BLaER1 treated with 17β-estradiol and CSF1 and Interleukin-3, amounts not matched to agents 10 nM and 100 nM (cell line): ENCODE measurements at regions not wholly inside any gene's neighbourhood (a gene's known extent, or its start where the extent isn't known, plus 50 kb on each side); places are given as distances from the start of the nearest gene placed in this dataset.

ENCODE experiments used
- H3K27ac ChIP-seq, 11 experiments: shearing (Covaris generic); formaldehyde crosslinking; 2 replicates each; pipeline ENCODE4 v1.8.1; 2022
- H3K27me3 ChIP-seq, 11 experiments: shearing (Covaris generic); formaldehyde crosslinking; 2 replicates each; pipeline ENCODE4 v1.8.1; 2022
- H3K36me3 ChIP-seq, 11 experiments: shearing (Covaris generic); formaldehyde crosslinking; 2 replicates each; pipeline ENCODE4 v1.8.1; 2022
- H3K4me1 ChIP-seq, 10 experiments: shearing (Covaris generic); formaldehyde crosslinking; 2 replicates each; pipeline ENCODE4 v1.8.1; 2022
- H3K4me2 ChIP-seq, 11 experiments: shearing (Covaris generic); formaldehyde crosslinking; 2 replicates each; pipeline ENCODE4 v1.8.1; 2022
- H3K4me3 ChIP-seq, 10 experiments: shearing (Covaris generic); formaldehyde crosslinking; 2 replicates each; pipeline ENCODE4 v1.8.1; 2022
- H3K9ac ChIP-seq, 11 experiments: shearing (Covaris generic); formaldehyde crosslinking; 2 replicates each; pipeline ENCODE4 v1.8.1; 2022
- H3K9me3 ChIP-seq, 11 experiments: shearing (Covaris generic); formaldehyde crosslinking; replicated peaks in 1 of 11; 2 replicates each; pipeline ENCODE4 v1.8.1; 2022
- H4K20me1 ChIP-seq, 11 experiments: shearing (Covaris generic); formaldehyde crosslinking; 2 replicates each; pipeline ENCODE4 v1.8.1; 2022
- Cebpa-rat ChIP-seq, 11 experiments: shearing (Covaris generic); IDR thresholded peaks; 2 replicates each; pipeline ENCODE4 v1.8.1; 2022

- H3K4me2 ChIP-seq = no peak overlapping the region; a peak in 1 of 22 replicates
- no peak overlapping the region for H3K27ac ChIP-seq
- no peaks in the 10 kb centered on the region for H4K20me1 ChIP-seq
- no peak for TF ChIP-seq Cebpa-rat (IDR thresholded peaks at IDR 0.05)
- H3K9ac ChIP-seq = no peak overlapping the region
- no peak overlapping the region for H3K4me3 ChIP-seq
- H3K36me3 ChIP-seq = no peaks in the 10 kb centered on the region
- no peaks in the 10 kb centered on the region for H3K9me3 ChIP-seq
- H3K4me1 ChIP-seq = no peaks in the 10 kb centered on the region
- no peaks in the 10 kb centered on the region for H3K27me3 ChIP-seq
Measured at GRCh38 chr18:78677483-78678317, 301.9 kb upstream of the SALL3 start.

- no peak for TF ChIP-seq Cebpa-rat (IDR thresholded peaks at IDR 0.05)
- H3K4me2 ChIP-seq = no peak overlapping the region; a peak in 1 of 22 replicates
Measured at GRCh38 chr18:78678318-78678695, 301.3 kb upstream of the SALL3 start.

GRCh38 chr18:78679031-78679430 lies 300.6 kb upstream of the SALL3 start:
- Histone ChIP-seq H3K27ac (no peak overlapping the region), H3K27me3 (no peaks in the 10 kb centered on the region), H3K9ac (no peak overlapping the region), H3K36me3 (no peaks in the 10 kb centered on the region), H3K4me1 (no peaks in the 10 kb centered on the region), H4K20me1 (no peaks in the 10 kb centered on the region), H3K4me2 (no peak overlapping the region), H3K4me3 (no peak overlapping the region), H3K9me3 (no peaks in the 10 kb centered on the region)
- TF ChIP-seq Cebpa-rat (IDR thresholded peaks at IDR 0.05) = no peak

More at GRCh38 chr18:78678318-78678695, 301.3 kb upstream of the SALL3 start:
- Histone ChIP-seq H3K27ac (no peak overlapping the region), H3K9ac (no peak overlapping the region), H3K27me3 (no peaks in the 10 kb centered on the region), H4K20me1 (no peaks in the 10 kb centered on the region), H3K36me3 (no peaks in the 10 kb centered on the region), H3K4me1 (no peaks in the 10 kb centered on the region), H3K9me3 (no peaks in the 10 kb centered on the region), H3K4me3 (no peak overlapping the region)

- H3K4me1 ChIP-seq = no peaks in the 10 kb centered on the region
- no peak for TF ChIP-seq Cebpa-rat (IDR thresholded peaks at IDR 0.05)
- no peaks in the 10 kb centered on the region for H3K36me3 ChIP-seq
- H3K9ac ChIP-seq = no peak overlapping the region
- no peaks in the 10 kb centered on the region for H3K27me3 ChIP-seq
- H3K27ac ChIP-seq = no peak overlapping the region
- H3K4me3 ChIP-seq = no peak overlapping the region
- H3K9me3 ChIP-seq = no peaks in the 10 kb centered on the region
- no peak overlapping the region for H3K4me2 ChIP-seq
- no peaks in the 10 kb centered on the region for H4K20me1 ChIP-seq
Measured at GRCh38 chr18:78679613-78680260, 299.9 kb upstream of the SALL3 start.

GRCh38 chr18:78681396-78681795 lies 298.2 kb upstream of the SALL3 start:
- Histone ChIP-seq H3K4me2 (no peak overlapping the region), H3K4me1 (no peaks in the 10 kb centered on the region), H3K27ac (no peak overlapping the region), H3K27me3 (no peaks in the 10 kb centered on the region), H3K36me3 (no peaks in the 10 kb centered on the region), H3K9ac (no peak overlapping the region), H3K4me3 (no peak overlapping the region), H4K20me1 (no peaks in the 10 kb centered on the region), H3K9me3 (no peaks in the 10 kb centered on the region)
- TF ChIP-seq Cebpa-rat (IDR thresholded peaks at IDR 0.05) = no peak

- Histone ChIP-seq H4K20me1 (no peaks in the 10 kb centered on the region), H3K9ac (no peak overlapping the region), H3K36me3 (no peaks in the 10 kb centered on the region), H3K27me3 (no peaks in the 10 kb centered on the region), H3K4me1 (no peaks in the 10 kb centered on the region), H3K27ac (no peak overlapping the region), H3K9me3 (no peaks in the 10 kb centered on the region), H3K4me2 (no peak overlapping the region), H3K4me3 (no peak overlapping the region)
- TF ChIP-seq Cebpa-rat (IDR thresholded peaks at IDR 0.05) = no peak
Measured at GRCh38 chr18:78681934-78682333, 297.7 kb upstream of the SALL3 start.

- no peak overlapping the region for H3K4me3 ChIP-seq
- no peak overlapping the region for H3K4me2 ChIP-seq
- no peaks in the 10 kb centered on the region for H3K4me1 ChIP-seq
- TF ChIP-seq Cebpa-rat (IDR thresholded peaks at IDR 0.05) = no peak
- H3K27me3 ChIP-seq = no peaks in the 10 kb centered on the region
- no peaks in the 10 kb centered on the region for H3K36me3 ChIP-seq
- H4K20me1 ChIP-seq = no peaks in the 10 kb centered on the region; a peak in 1 of 22 replicates
- H3K9ac ChIP-seq = no peak overlapping the region
- no peak overlapping the region for H3K27ac ChIP-seq
- no peaks in the 10 kb centered on the region for H3K9me3 ChIP-seq
Measured at GRCh38 chr18:78682716-78683115, 296.9 kb upstream of the SALL3 start.

- Histone ChIP-seq H4K20me1 (no peaks in the 10 kb centered on the region; a peak in 1 of 22 replicates), H3K27ac (no peak overlapping the region), H3K36me3 (no peaks in the 10 kb centered on the region), H3K4me1 (no peaks in the 10 kb centered on the region), H3K9ac (no peak overlapping the region), H3K27me3 (no peaks in the 10 kb centered on the region), H3K4me3 (no peak overlapping the region), H3K4me2 (no peak overlapping the region), H3K9me3 (no peaks in the 10 kb centered on the region)
- TF ChIP-seq Cebpa-rat (IDR thresholded peaks at IDR 0.05) = no peak
Measured at GRCh38 chr18:78683191-78684010, 296.2 kb upstream of the SALL3 start.

GRCh38 chr18:78685250-78685979 lies 294.2 kb upstream of the SALL3 start:
- no peak overlapping the region for H3K27ac ChIP-seq
- no peaks in the 10 kb centered on the region for H3K27me3 ChIP-seq
- H3K4me3 ChIP-seq = no peak overlapping the region
- H3K9ac ChIP-seq = no peak overlapping the region
- no peak for TF ChIP-seq Cebpa-rat (IDR thresholded peaks at IDR 0.05)
- H3K9me3 ChIP-seq = no peaks in the 10 kb centered on the region
- no peaks in the 10 kb centered on the region for H3K36me3 ChIP-seq
- no peaks in the 10 kb centered on the region; a peak in 1 of 22 replicates for H4K20me1 ChIP-seq
- no peaks in the 10 kb centered on the region for H3K4me1 ChIP-seq
- H3K4me2 ChIP-seq = no peak overlapping the region
